HL-60 (cell line): ENCODE measurements at regions not wholly inside any gene's neighbourhood (a gene's known extent, or its start where the extent isn't known, plus 50 kb on each side); places are given as distances from the start of the nearest gene placed in this dataset.

ENCODE experiments used
- POLR2AphosphoS5 ChIP-seq: IDR thresholded peaks from 2 replicates; pipeline ENCODE4 v1.6.1; 2012; ENCODE audit warnings: low read depth
- SPI1 ChIP-seq: IDR thresholded peaks from 2 replicates; pipeline ENCODE4 v1.6.1; 2012; ENCODE audit warnings: low read depth, mild to moderate bottlenecking, borderline replicate concordance
- TF ChIP-seq, protein P1 (sequence below): IDR thresholded peaks from one replicate; pipeline ENCODE4 v1.5.1; 2011; ENCODE audit warnings: low read length, control low read depth, inconsistent platforms; ENCODE audit not compliant: insufficient read depth
- TF ChIP-seq, protein P2 (sequence below): IDR thresholded peaks from 2 replicates; pipeline ENCODE4 v1.6.1; 2012; ENCODE audit warnings: low read depth; ENCODE audit not compliant: insufficient replicate concordance

DNA sequence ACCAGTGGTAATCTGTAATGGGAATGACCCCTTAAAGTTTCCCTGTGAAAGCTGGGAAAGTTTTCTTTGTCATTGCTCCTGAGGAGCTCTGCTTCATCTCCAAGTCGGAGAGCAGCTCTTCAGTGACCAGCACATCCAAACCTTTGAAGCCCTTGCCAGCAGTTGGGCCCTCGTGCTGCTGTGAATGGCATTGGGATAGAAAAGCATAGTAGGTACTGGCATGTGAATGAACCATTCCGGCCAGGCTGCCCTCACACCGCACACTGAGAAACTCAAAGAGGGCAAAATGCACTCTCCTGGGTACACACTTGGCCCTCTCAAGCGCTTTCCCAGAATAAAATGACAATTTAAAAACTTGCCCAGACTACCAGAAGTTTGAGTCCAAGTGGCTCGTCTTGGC lies 1135.0 kb upstream of the WWC1 start:
- TF ChIP-seq, protein P1, sequence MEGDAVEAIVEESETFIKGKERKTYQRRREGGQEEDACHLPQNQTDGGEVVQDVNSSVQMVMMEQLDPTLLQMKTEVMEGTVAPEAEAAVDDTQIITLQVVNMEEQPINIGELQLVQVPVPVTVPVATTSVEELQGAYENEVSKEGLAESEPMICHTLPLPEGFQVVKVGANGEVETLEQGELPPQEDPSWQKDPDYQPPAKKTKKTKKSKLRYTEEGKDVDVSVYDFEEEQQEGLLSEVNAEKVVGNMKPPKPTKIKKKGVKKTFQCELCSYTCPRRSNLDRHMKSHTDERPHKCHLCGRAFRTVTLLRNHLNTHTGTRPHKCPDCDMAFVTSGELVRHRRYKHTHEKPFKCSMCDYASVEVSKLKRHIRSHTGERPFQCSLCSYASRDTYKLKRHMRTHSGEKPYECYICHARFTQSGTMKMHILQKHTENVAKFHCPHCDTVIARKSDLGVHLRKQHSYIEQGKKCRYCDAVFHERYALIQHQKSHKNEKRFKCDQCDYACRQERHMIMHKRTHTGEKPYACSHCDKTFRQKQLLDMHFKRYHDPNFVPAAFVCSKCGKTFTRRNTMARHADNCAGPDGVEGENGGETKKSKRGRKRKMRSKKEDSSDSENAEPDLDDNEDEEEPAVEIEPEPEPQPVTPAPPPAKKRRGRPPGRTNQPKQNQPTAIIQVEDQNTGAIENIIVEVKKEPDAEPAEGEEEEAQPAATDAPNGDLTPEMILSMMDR, result no peak
- TF ChIP-seq, protein P2, sequence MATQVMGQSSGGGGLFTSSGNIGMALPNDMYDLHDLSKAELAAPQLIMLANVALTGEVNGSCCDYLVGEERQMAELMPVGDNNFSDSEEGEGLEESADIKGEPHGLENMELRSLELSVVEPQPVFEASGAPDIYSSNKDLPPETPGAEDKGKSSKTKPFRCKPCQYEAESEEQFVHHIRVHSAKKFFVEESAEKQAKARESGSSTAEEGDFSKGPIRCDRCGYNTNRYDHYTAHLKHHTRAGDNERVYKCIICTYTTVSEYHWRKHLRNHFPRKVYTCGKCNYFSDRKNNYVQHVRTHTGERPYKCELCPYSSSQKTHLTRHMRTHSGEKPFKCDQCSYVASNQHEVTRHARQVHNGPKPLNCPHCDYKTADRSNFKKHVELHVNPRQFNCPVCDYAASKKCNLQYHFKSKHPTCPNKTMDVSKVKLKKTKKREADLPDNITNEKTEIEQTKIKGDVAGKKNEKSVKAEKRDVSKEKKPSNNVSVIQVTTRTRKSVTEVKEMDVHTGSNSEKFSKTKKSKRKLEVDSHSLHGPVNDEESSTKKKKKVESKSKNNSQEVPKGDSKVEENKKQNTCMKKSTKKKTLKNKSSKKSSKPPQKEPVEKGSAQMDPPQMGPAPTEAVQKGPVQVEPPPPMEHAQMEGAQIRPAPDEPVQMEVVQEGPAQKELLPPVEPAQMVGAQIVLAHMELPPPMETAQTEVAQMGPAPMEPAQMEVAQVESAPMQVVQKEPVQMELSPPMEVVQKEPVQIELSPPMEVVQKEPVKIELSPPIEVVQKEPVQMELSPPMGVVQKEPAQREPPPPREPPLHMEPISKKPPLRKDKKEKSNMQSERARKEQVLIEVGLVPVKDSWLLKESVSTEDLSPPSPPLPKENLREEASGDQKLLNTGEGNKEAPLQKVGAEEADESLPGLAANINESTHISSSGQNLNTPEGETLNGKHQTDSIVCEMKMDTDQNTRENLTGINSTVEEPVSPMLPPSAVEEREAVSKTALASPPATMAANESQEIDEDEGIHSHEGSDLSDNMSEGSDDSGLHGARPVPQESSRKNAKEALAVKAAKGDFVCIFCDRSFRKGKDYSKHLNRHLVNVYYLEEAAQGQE, result no peak
- TF ChIP-seq SPI1 (no peak), POLR2AphosphoS5 (no peak)
